DND-41 (cell line): ENCODE measurements at regions not wholly inside any gene's neighbourhood (a gene's known extent, or its start where the extent isn't known, plus 50 kb on each side); places are given as distances from the start of the nearest gene placed in this dataset.

ENCODE experiments used
- ATAC-seq: fragments of 200-7000 bp; cut with Tn5 transposase; 3 replicates; pipeline ENCODE4 v1.9.1; 2021; ENCODE audit warnings: low read depth; ENCODE audit not compliant: insufficient read depth
- DNase-seq: peaks from one replicate; pipeline ENCODE4 v3.0.0-alpha.2; 2020
- H2AFZ ChIP-seq: 2 replicates; pipeline ENCODE4 v1.6.0; 2012; ENCODE audit warnings: low read depth, low read length
- H3K27ac ChIP-seq: 2 replicates; pipeline ENCODE4 v1.5.1; 2012; ENCODE audit warnings: low read length, inconsistent platforms
- H3K27me3 ChIP-seq: fragments of 200-600 bp; sonication (generic); 2 replicates; pipeline ENCODE4 v1.6.0; 2012; ENCODE audit warnings: low read length, mild to moderate bottlenecking, inconsistent platforms; ENCODE audit not compliant: insufficient read depth, poor library complexity
- H3K36me3 ChIP-seq: 2 replicates; pipeline ENCODE4 v1.5.1; 2012; ENCODE audit warnings: low read length, inconsistent platforms; ENCODE audit not compliant: insufficient read depth
- H3K4me1 ChIP-seq: 2 replicates; pipeline ENCODE4 v1.5.1; 2012; ENCODE audit warnings: mild to moderate bottlenecking, low read length; ENCODE audit not compliant: insufficient read depth
- H3K4me2 ChIP-seq: 2 replicates; pipeline ENCODE4 v1.6.0; 2012; ENCODE audit warnings: mild to moderate bottlenecking, moderate library complexity, low read length, inconsistent platforms; ENCODE audit not compliant: insufficient read depth
- H3K4me3 ChIP-seq, 2 experiments: fragments of 200-600 bp in 1 of 2; shearing (Covaris generic) in 1 of 2; 2 replicates each; pipeline ENCODE4 v1.5.1; 2012 to 2016; ENCODE audit warnings: inconsistent platforms in 2 of 2, low read length in 2 of 2, mild to moderate bottlenecking in 2 of 2, low read depth in 1 of 2, moderate library complexity in 1 of 2
- H3K79me2 ChIP-seq: 2 replicates; pipeline ENCODE4 v1.6.0; 2012; ENCODE audit warnings: low read length, inconsistent platforms; ENCODE audit not compliant: insufficient read depth
- H3K9ac ChIP-seq: 2 replicates; pipeline ENCODE4 v1.6.0; 2012; ENCODE audit warnings: low read depth, mild to moderate bottlenecking, inconsistent platforms, low read length, moderate library complexity
- H3K9me3 ChIP-seq: 2 replicates; pipeline ENCODE4 v1.5.1; 2012; ENCODE audit warnings: low read length, moderate library complexity, mild to moderate bottlenecking, inconsistent platforms; ENCODE audit not compliant: insufficient read depth, severe bottlenecking
- H4K20me1 ChIP-seq: 2 replicates; pipeline ENCODE4 v1.6.0; 2012; ENCODE audit warnings: low read length; ENCODE audit not compliant: insufficient read depth
- CTCF ChIP-seq: IDR thresholded peaks from 2 replicates; pipeline ENCODE4 v1.5.1; 2012; ENCODE audit warnings: borderline replicate concordance, low read length, moderate library complexity, mild to moderate bottlenecking; ENCODE audit not compliant: poor library complexity, severe bottlenecking; ENCODE audit errors: extremely low read depth
- EZH2 ChIP-seq: IDR thresholded peaks from 3 replicates; pipeline ENCODE4 v1.6.1; 2012; ENCODE audit warnings: borderline replicate concordance, low read depth, mild to moderate bottlenecking, moderate library complexity, low read length, inconsistent platforms; ENCODE audit not compliant: severe bottlenecking

GRCh38 chr2:118670276-118670675 lies 177.2 kb downstream of the EN1 start:
- Histone ChIP-seq H4K20me1 (no peaks in the 10 kb centered on the region), H3K4me1 (no peaks in the 10 kb centered on the region), H3K9ac (no peak overlapping the region), H2AFZ (no peak overlapping the region), H3K27ac (no peak overlapping the region), H3K4me2 (no peak overlapping the region), H3K27me3 (no peaks in the 10 kb centered on the region), H3K36me3 (no peaks in the 10 kb centered on the region), H3K79me2 (no peaks in the 10 kb centered on the region), H3K4me3 (no peak overlapping the region), H3K9me3 (no peaks in the 10 kb centered on the region)
- TF ChIP-seq CTCF (no peak), EZH2 (no peak)
- ATAC-seq, result no peak
- no peak for DNase-seq

GRCh38 chr2:118669654-118670053 lies 177.8 kb downstream of the EN1 start:
- Histone ChIP-seq H3K4me2 (no peak overlapping the region), H3K4me1 (no peaks in the 10 kb centered on the region), H3K9ac (no peak overlapping the region), H3K9me3 (no peaks in the 10 kb centered on the region), H4K20me1 (no peaks in the 10 kb centered on the region), H3K27me3 (no peaks in the 10 kb centered on the region), H3K36me3 (no peaks in the 10 kb centered on the region), H3K27ac (no peak overlapping the region), H2AFZ (no peak overlapping the region), H3K79me2 (no peaks in the 10 kb centered on the region), H3K4me3 (no peak overlapping the region)
- TF ChIP-seq EZH2 (no peak), CTCF (no peak)
- DNase-seq, result no peak
- ATAC-seq, result no peak

GRCh38 chr2:118668431-118669424 lies 178.7 kb downstream of the EN1 start:
- TF ChIP-seq EZH2 (no peak), CTCF (no peak)
- no peaks in the 10 kb centered on the region for H4K20me1 ChIP-seq
- no peak overlapping the region for H3K4me3 ChIP-seq
- no peak overlapping the region for H3K4me2 ChIP-seq
- H3K9me3 ChIP-seq, result no peaks in the 10 kb centered on the region
- no peak for ATAC-seq
- DNase-seq, result no peak
- no peaks in the 10 kb centered on the region for H3K36me3 ChIP-seq
- H2AFZ ChIP-seq, result no peak overlapping the region
- H3K27ac ChIP-seq, result no peak overlapping the region
- H3K9ac ChIP-seq, result no peak overlapping the region
- no peaks in the 10 kb centered on the region for H3K79me2 ChIP-seq
- no peaks in the 10 kb centered on the region for H3K4me1 ChIP-seq
- no peaks in the 10 kb centered on the region for H3K27me3 ChIP-seq
